ENCODE measurements at regions not wholly inside any gene's neighbourhood (a gene's known extent, or its start where the extent isn't known, plus 50 kb on each side); places are given as distances from the start of the nearest gene placed in this dataset.
A peak's percentile ranks its signal among the peaks of the same experiment; 100 is the strongest.
"Not testable (repeated sequence)": the region's sequence is repeated elsewhere in the genome, so short reads cannot be mapped to it uniquely, and the experiment has no call there.

DNA sequence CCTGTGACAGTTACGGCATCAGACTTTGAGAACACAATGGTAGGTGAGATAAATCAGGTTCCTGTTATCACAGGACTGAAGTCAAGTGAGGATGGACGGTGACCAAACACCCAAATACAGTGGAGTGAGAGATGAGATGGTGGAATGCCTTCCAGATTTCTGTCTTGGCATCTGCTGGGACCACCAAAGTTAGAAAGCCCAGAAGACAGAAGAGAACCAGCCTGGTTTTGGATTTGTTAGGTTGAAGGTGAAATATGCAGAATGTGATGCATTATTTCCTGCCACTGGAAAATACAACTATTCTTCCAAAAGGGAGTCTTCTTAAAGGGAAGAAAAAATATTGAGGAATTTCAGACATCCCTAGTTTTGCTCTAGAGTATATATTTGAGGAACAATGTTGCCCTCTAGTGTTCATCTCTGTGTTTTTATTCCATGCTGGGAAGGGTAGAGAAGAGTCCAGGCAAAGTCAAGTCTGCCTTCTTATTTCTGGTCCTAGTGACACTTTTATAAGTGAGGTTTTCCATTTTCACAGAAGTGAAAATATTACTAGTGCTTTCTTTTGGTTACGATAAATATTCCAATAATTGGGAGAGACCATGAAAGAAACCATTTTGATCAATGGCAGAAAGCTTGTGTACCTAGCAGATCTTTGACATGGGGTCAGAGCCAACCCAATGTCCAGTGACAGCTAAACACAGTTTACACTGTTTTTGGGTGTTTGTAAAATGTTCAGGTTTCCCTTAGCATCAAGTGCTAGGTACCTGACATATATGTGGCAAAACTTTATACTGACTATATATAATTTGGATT lies 142.3 kb upstream of the ANKH start:
- no peak for DNase-seq

DNA sequence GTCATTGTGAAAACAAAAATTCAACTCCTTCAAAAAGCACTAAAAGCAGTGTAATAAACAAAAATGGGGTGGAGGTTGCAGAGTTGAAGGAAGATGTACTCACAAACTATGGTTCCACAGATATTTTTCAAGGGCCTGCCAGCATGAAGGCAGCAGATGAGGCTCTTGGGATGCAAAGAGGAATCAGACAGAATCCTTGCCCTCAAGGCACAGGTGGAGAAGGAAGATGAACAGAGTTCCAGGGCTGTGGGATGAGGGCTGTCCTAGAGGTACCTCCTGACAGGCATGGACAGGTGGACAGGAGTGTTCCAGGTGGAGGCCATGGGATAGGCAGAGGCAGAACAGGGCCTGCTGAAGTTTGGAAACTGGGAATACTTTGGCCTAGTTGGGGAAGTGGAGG lies 140.5 kb upstream of the ANKH start:
- DNase-seq = no peak

DNA sequence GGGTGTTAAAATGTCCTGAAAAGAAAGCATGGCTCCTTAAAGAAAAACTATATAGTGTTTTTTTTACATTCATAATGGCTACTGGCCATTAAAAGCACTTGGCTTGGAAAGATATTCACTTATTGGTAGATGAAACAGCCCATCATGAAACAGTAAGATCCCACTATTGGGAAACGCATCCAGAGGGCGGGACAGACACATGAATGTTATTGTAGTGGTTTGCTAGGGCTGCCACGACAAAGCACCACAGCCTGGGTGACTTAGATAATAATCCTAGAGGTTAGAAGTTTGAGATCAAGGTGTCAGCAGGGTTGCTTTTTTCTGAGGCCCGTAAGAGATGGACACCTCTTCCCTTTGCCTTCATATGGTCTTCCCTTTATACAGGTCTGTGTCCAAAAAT lies 139.4 kb upstream of the ANKH start:
- no peak for DNase-seq

DNA sequence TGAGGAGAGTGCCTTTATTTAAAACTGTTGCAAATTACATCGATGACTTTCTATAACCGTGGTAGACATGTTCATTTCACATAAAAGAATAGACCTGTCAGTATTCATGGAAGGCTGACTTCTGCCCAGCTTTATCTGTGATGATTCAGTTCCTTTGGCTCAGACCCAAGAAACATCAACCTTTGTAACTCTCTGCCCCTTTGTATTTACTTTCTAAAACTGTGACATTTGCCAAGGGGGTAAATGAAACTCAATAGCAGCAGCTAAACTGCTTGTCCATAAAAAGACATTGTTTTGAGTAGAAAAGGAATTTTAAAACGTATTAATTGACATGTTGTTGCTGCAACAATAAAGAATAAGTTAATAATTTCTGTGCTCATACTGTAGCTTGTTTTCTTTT lies 137.8 kb upstream of the ANKH start:
- no peak for DNase-seq

DNA sequence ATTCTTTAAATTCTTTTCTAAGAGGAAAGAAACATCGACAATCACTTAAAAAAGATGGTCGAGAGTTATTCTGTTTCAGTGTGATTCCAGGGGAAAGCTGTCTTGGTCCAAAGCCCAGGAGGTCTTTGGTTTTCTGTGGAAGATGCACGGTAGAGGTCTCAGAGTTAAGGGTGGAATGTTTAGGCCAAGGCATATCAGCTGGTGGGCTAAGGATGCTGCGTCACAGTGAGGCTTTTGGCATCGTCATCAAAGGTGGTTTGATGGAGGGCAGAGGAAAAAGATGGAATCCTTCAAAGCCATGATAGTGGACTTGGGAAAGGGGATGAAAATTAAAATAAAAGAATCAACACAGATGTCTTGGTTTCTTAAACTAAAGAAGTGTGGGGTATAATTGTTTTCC lies 137.3 kb upstream of the ANKH start:
- DNase-seq = no peak

DNA sequence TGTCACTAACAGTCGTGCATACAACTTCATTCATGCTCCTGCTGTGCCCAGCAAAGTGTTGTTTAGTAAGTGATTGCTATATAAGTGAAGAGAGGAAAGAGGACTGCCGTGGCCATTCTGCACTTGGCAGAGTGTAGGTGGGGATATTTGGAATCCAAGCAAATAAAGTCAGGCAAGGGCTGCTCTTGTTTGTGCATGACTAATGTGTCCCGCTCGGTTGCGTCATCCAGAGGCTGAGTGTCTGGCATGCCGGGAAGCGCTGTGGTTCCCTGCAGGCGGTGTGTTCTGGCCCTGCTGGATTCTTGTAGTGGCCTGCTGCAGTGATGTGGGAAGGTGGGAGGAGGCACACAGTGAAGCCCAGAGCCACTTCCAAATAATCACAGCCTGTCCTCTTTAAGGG lies 136.9 kb upstream of the ANKH start:
- DNase-seq = no peak

DNA sequence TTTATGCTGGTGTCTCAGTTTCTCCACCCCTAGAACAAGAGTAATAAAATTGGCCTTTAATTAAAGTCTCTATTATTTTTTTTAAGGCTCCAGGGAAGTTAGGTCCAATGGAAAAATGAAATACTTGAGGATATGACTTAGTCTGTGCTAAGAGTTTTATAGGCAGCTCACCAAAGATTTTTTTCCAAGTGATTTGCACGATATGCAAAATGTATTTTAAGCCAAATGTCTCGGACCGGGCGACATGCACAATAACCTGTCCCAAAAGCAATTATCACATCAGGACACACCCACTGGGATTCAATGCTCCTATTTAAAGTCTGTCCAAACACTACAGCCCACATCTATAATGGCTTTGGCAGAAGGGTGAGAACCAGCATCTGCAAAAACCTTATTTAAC lies 136.1 kb upstream of the ANKH start:
- DNase-seq = no peak

DNA sequence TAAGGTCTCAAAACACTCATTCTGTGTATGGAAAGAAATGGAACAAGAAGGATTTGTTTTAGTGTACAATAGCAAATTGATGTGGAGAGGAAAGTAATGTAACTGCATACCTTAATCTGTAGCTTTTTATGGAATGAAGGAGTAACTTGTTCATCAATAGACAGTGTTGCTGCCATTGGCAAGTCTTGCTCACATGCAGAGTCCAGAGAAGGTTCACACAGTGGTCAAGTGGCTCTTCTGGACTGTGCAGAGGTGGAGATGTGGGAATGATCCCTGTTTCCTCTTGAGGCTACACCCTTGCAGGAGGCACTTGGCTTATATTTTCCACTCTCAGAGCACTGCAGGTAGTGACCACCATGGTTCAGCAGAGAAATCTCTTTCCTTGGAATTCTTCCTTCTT lies 132.9 kb upstream of the ANKH start:
- DNase-seq = no peak

DNA sequence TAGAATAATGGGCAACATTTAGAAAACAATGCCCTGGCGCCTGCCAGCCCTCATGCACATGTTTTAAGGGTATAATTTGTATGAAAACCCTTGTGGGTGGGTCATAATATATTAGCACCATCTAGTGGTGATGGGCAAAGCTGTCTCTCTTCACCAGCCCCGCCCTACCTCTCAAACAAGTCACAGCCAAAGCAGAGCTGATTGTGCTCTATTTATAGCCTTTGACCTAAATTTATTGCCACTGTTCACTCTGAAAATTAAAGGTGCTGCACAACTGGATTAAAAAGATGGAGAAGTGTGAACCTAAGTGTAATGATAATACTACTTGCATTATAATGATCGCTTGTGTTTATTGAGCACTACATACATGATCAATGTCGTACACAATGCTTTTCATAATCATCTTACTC lies 131.9 kb upstream of the ANKH start:
- peak; percentile 52 for DNase-seq

DNA sequence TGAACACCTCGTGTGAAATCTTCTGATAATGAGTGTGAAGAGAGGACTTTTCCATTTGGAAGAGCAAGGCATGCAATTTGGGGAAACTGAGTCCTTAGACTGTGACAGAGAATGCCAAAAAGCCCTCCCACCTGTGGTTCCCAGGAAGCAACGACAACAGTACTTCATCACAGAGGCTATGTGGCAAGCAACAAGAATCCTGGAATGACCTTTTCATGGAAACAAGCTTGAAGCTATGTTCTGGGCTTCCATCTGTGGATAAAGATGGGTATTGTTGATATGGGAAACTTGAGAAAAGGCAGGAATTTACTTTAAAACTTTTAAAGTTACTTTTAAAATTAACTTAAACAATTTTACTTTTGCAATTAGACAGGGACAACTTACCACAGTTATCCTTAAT lies 131.2 kb upstream of the ANKH start:
- DNase-seq = no peak

DNA sequence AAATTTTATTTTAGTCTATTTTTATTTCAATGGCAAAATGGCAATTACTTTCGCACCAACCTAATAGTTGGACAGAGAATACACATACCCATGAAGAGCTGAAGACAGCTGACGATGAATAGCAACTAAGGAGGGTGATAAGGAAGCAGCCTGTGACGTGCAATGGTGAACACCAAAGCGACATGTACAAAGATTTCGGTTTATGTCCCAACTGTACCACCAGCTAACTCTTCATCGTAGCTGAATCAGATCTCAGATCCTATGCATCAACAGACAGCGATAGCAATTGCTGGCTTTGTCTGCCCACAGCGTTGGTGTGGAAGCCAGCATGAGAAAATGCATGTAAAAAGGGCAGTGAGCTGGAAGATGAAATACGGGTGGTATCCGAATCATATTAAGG lies 130.6 kb upstream of the ANKH start:
- no peak for DNase-seq

DNA sequence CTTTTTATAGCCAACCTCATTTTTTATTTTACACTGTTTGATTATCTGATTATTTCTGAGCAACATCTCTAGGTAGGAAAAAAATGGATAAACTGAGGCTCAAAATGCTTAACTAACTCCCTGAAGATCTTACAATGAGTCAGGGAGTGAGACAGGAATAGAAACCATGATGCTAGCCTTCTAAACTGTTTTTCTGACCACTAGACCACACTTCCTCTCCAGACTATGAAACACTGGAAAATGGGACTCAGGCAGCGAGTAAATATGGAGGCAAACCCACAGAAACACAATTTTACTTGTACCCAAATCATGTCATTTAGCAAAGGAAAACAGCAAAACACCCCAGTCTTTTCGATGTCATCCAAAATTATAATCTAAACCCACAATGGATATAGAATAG lies 129.9 kb upstream of the ANKH start:
- DNase-seq = no peak

DNA sequence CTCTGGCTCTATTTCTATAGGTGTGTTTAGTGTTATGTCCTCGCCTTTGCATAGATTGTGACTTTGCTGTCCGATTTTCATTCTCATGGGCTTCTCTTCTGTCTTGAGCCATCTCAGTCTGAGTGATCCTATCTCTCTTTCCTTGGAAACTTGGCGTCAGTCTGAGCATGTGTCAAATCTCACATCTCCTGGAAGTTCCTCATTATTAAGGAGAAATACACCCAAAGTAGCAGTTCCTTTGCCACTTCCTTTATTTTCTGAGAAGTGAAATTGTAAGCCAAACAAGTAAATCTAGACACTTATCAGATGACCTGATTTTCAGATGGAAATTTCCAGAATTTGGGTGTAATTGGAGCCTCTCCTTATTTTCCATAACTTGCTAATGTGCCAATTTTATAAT lies 126.9 kb upstream of the ANKH start:
- DNase-seq = no peak

DNA sequence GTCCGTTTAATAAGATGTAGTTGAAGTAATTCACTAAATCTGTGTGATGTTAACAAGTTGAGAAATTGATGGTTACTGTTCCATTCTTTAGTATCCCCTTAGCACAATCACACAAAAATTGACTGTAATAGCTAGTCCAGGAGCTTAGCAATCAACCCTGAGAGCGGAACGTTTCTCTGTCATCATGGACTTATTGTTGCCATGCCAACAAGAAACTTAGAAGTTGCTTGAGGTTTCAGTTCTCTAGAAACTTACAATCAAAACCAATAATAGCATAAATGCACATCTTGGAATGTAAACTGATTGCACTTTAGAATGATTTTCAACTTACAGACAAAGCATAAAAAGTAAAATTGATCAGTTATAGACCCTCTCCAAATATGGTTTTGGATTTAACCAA lies 125.4 kb upstream of the ANKH start:
- DNase-seq = no peak

DNA sequence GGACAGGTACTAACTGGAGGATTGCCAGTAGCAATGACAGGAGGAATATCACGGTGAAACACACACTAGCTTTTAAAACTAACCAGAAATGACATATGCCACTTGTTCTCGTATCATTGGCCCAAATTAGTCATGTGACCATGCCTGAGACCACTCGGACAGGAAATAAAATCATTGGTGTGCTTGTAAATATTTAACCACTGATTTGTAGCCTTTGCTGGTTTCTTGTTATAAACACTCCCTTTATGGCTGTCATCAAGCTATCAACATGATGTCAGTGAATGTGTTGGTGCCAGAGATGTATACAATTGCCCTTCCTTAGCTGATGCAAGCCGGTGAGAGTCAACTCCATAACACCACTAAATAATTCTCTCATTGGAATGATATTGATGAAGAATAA lies 123.7 kb upstream of the ANKH start:
- DNase-seq = no peak

DNA sequence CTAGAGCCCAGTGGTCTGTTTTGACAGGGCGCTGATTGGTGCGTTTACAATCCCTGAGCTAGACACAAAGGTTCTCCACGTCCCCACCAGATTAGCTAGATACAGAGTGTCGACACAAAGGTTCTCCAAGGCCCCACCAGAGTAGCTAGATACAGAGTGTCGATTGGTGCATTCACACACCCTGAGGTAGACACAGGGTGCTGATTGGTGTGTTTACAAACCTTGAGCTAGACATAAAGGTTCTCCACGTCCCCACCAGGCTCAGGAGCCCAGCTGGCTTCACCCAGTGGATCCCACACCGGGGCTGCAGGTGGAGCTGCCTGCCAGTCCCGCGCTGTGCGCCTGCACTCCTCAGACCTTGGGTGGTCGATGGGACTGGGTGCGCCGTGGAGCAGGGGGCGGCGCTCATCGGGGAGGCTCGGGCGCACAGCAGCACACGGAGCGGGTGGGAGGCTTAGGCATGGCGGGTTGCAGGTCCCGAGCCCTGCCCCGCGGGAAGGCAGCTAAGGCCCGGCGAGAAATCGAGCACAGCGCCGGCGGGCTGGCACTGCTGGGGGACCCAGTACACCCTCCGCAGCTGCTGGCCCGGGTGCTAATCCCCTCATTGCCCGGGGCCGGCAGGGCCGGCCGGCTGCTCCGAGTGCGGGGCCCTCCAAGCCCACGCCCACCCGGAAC lies 122.0 kb upstream of the ANKH start:
- not testable (repeated sequence) for DNase-seq

DNA sequence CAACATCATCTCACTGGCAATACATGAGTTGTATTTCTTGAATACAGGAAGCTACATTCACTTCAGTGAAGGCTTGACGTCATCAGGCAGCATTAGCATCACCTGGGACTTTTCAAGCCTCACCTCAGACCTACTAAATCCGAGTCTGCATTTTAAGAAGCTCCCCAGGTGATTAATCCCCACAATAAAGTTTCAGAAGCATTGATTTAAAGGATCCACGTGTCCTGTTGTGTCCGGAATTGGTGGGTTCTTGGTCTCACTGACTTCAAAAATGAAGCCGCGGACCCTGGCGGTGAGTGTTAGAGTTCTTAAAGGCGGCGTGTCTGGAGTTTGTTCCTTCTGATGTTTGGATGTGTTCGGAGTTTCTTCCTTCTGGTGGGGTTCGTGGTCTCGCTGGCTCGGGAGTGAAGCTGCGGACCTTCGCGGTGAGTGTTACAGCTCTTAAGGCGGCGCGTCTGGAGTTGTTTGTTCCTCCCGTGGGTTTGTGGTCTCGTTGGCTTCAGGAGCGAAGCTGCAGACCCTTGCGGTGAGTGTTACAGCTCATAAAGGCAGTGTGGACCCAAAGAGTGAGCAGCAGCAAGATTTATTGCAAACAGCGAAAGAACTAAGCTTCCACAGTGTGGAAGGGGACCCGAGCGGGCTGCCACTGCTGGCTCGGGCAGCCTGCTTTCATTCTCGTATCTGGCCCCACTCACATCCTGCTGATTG lies 121.3 kb upstream of the ANKH start:
- DNase-seq = peak; percentile 65

DNA sequence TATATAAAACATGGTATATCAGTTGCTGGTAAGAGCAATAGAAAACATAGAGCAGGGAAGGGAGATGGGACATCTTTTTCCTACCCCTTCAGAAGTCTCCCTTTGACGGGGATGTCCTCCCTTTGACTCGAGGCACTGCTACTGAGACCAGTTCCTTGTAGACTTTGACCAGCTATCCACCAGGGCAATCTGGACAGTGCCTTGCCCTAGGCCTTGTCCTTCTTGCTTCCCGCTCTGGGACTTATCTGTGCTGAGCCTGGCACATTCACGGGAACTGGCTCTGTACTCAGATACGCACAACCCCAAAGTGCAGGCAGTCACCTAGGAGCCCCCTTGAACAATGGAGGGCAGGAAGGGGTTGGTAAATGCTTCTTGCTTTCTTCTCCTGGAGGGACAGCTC lies 116.6 kb upstream of the ANKH start:
- DNase-seq = no peak

DNA sequence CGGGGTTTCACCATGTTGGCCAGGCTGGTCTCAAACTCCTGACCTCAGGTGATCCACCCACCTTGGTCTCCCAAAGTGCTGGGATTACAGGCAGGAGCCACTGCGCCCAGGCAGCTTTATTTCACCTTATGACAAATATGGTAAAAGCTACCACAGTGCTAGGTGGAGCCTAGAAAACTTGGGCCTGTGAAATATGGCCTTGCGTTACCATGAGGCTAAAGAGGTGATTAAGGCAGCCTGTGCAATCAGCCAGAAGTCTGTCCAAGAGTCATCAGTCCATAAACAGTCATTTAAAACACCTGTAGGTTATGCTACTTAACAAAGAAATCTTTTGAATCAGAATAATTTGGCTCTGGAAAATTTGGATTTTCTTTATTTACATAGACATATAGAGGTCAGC lies 114.8 kb upstream of the ANKH start:
- DNase-seq = no peak

DNA sequence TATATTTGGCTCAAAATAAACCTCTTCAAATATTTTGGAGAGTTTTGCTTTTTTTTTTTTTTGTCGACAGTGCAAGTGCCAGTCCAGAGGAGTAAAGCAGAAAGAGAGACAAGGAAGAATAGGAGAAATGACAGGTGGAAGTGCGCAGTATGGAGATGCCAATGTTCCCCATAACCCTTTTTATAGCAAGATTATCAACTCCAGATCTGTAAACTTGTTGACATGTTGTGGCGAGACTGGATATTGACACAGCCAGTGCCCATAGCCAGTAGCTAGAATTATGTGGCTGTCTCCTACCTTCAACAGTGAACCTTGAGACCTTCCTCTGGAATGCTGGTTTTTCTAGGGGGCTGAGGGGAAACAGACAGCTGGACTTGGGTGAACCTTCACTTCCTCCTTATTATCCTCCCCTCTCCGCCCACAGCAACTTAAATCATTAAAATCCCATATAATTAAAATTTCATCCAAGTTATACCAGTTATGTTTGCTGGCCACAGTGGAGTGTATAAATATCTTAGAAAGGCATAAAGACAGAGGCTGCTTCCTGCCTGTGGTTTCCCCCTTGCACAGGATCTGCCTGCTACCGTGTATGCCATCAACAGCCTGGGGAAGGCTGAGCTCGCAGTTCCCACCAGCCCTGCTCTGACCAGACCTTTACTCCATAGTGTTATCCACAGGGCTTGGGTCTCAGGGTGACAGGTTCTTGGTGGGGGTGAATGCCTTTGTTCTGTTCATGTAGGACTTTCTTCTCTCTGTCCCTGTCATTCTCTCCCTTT lies 112.3 kb upstream of the ANKH start:
- DNase-seq = no peak

DNA sequence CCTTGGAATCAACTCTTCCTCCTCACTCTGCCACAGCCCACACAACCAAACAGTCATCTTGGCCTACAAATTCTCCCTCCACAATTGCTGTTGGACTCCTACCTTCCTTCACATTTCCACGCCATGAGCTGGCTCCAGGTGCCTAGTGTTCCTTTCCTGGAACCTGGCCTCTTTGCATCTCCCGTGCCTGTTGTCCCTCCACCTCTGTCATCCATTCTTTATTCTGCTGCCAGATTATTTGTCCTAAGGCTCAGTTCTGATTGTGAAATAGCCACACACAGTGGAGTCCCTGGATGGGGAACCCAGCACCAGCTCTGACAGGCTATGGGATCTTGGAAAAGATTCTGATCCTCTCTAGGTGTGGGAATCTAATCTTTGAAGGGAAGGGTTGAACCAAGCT lies 109.1 kb upstream of the ANKH start:
- no peak for DNase-seq

DNA sequence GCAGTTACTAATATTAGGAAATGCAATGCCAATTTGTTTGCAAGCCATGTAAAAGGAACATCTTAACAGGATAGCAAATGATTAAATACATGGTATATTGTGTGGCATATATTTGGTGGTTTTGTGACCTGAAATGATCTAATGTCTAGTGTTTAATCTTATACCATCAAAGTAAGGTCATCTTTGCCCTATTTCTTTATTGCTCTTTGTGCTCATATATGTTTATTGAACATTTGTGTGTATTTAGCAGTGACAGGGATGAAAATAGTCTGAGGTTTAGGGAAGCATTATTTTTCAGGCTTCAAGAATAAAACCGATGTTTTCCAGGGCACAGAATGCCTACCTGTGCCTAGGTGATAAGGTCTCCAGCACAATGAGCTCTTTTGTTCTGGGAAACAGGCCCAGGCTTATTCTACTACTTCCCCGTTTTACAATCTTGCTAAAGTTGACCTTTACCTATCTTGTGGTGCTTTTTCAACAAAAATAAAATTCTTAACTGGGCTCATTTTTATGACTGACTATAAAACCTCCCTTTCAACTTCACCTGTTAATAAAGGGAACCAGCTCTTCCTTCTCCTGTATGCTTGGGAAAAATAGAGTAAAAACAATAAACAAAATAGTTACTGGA lies 105.6 kb upstream of the ANKH start:
- DNase-seq = no peak

DNA sequence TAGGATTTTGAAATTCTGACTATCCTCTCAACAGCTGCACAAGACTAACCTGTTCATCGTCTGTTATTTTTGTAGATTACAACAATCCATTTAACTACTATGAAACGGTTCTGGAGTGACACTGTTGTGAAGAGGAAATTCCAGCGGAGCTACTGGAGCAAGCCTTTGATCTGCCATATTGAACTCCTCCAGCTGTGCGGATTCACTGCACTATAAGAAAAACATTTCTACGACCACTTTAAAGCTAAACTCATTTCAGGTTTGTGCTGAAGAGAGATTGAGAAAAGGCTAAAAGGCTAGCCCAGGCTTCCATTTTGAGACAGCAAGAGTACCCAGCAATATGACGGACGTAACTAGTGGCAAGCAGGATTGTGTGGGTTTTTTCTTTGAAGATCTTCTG lies 104.9 kb upstream of the ANKH start:
- DNase-seq = no peak

Data from stimulated activated CD4-positive, alpha-beta T cell treated with anti-CD3 and anti-CD28 coated beads, Interleukin-1b, Interleukin-23, amount 100 ng/mL, for 48 hours (primary cell).